K562 (cell line): ENCODE measurements at regions not wholly inside any gene's neighbourhood (a gene's known extent, or its start where the extent isn't known, plus 50 kb on each side); places are given as distances from the start of the nearest gene placed in this dataset.

ENCODE experiments used
- ATF6 ChIP-seq: sonication (generic); formaldehyde crosslinking; IDR thresholded peaks from 2 replicates; pipeline ENCODE4 v1.4.0; 2020; ENCODE audit warnings: mild to moderate bottlenecking, missing genetic modification reagents
- ATF7 ChIP-seq: fragments of 450-650 bp; IDR thresholded peaks from 2 replicates; pipeline ENCODE4 v1.7.1; 2014; ENCODE audit warnings: mild to moderate bottlenecking, moderate library complexity
- FIP1L1 ChIP-seq: fragments of 200-400 bp; formaldehyde crosslinking; IDR thresholded peaks from 2 replicates; pipeline ENCODE4 v1.6.1; 2018; ENCODE audit warnings: mild to moderate bottlenecking, low read depth, low read length; ENCODE audit not compliant: poor library complexity, severe bottlenecking
- GTF3C2 ChIP-seq: IDR thresholded peaks from 3 replicates; pipeline ENCODE4 v1.6.1; 2011; ENCODE audit warnings: borderline replicate concordance, mild to moderate bottlenecking, moderate library complexity; ENCODE audit not compliant: insufficient read length; ENCODE audit errors: extremely low read depth
- NR2C2 ChIP-seq, 2 experiments: fragments of 200-800 bp in 1 of 2; sonication (Bioruptor generic) in 1 of 2; sonication (generic) in 1 of 2; formaldehyde crosslinking in 1 of 2; IDR thresholded peaks; 2 replicates each; pipeline versions ENCODE4 v1.6.1 to v1.8.0; 2016 to 2022; ENCODE audit warnings: mild to moderate bottlenecking in 1 of 2, missing compliant biosample characterization in 1 of 2, missing genetic modification characterization in 1 of 2, missing genetic modification reagents in 1 of 2
- POLR3A ChIP-seq: IDR thresholded peaks from 2 replicates; pipeline ENCODE4 v1.6.1; 2011; ENCODE audit warnings: borderline replicate concordance, mild to moderate bottlenecking, moderate library complexity; ENCODE audit not compliant: insufficient read length, insufficient read depth; ENCODE audit errors: extremely low read depth
- SRF ChIP-seq, 2 experiments: fragments of 250-450, 450-650 bp in 1 of 2; sonication (Bioruptor Pico) in 1 of 2; sonication (generic) in 1 of 2; formaldehyde crosslinking; IDR thresholded peaks; 2 replicates each; pipeline versions ENCODE4 v1.5.0 to v1.5.1; 2020 to 2022; ENCODE audit warnings: mild to moderate bottlenecking in 1 of 2, missing genetic modification reagents in 1 of 2
- STAT6 ChIP-seq: sonication (generic); formaldehyde crosslinking; IDR thresholded peaks from 2 replicates; pipeline ENCODE4 v1.8.1; 2023; ENCODE audit warnings: mild to moderate bottlenecking, missing genetic modification reagents
- ZZZ3 ChIP-seq: fragments of 450-650 bp; IDR thresholded peaks from 2 replicates; pipeline ENCODE4 v1.6.1; 2016; ENCODE audit warnings: antibody characterized with exemption, mild to moderate bottlenecking, moderate library complexity
- TF ChIP-seq, protein P1 (sequence below): fragments of 250-450 bp; sonication (Bioruptor Pico); IDR thresholded peaks from 2 replicates; pipeline ENCODE4 v1.5.0; 2021

GRCh38 chr18:1252936-1253335, 348.3 kb downstream of the ADCYAP1 start (continued):
- TF ChIP-seq STAT6 (CRISPR knock-in tag) (no peak), NR2C2 (CRISPR knock-in tag; IDR thresholded peaks at IDR 0.05) (no peak), NR2C2 (tag; IDR thresholded peaks at IDR 0.05) (no peak), ATF6 (CRISPR knock-in tag) (no peak), SRF (CRISPR knock-in tag; IDR thresholded peaks at IDR 0.05) (no peak), GTF3C2 (no peak), ATF7 (no peak), ZZZ3 (no peak), POLR3A (no peak), FIP1L1 (no peak)
- TF ChIP-seq, protein P1, sequence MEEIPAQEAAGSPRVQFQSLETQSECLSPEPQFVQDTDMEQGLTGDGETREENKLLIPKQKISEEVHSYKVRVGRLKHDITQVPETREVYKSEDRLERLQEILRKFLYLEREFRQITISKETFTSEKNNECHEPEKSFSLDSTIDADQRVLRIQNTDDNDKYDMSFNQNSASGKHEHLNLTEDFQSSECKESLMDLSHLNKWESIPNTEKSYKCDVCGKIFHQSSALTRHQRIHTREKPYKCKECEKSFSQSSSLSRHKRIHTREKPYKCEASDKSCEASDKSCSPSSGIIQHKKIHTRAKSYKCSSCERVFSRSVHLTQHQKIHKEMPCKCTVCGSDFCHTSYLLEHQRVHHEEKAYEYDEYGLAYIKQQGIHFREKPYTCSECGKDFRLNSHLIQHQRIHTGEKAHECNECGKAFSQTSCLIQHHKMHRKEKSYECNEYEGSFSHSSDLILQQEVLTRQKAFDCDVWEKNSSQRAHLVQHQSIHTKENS (CRISPR knock-in tag): no peak
